Stomach smooth muscle (tissue), 2 donors: ENCODE measurements at regions not wholly inside any gene's neighbourhood (a gene's known extent, or its start where the extent isn't known, plus 50 kb on each side); places are given as distances from the start of the nearest gene placed in this dataset.

Source experiments
- H3K27ac ChIP-seq: one replicate; pipeline ENCODE4 v1.7.0; 2013; ENCODE audit warnings: mild to moderate bottlenecking, low read length, inconsistent platforms
- H3K27me3 ChIP-seq, 2 donors: one replicate each; pipeline ENCODE4 v1.7.0; 2013; ENCODE audit warnings: low read length in 2 of 2; ENCODE audit not compliant: insufficient read depth in 2 of 2, control insufficient read depth in 1 of 2
- H3K36me3 ChIP-seq, 2 donors: one replicate each; pipeline ENCODE4 v1.7.0; 2013; ENCODE audit warnings: low read length in 2 of 2; ENCODE audit not compliant: control insufficient read depth in 2 of 2, insufficient read depth in 2 of 2
- H3K4me1 ChIP-seq: one replicate; pipeline ENCODE4 v1.7.0; 2013; ENCODE audit warnings: low read length; ENCODE audit not compliant: control insufficient read depth, insufficient read depth
- H3K4me3 ChIP-seq, 2 donors: one replicate each; pipeline ENCODE4 v1.7.0; 2013; ENCODE audit warnings: low read length in 2 of 2
- H3K9ac ChIP-seq, 2 donors: one replicate each; pipeline ENCODE4 v1.7.0; 2013; ENCODE audit warnings: low read length in 2 of 2, mild to moderate bottlenecking in 1 of 2
- H3K9me3 ChIP-seq, 2 donors: one replicate each; pipeline ENCODE4 v1.7.0; 2013; ENCODE audit warnings: low read length in 2 of 2; ENCODE audit not compliant: control insufficient read depth in 2 of 2
- donor health status: healthy.
- donor health status: Pancreatic carcinoma.

DNA sequence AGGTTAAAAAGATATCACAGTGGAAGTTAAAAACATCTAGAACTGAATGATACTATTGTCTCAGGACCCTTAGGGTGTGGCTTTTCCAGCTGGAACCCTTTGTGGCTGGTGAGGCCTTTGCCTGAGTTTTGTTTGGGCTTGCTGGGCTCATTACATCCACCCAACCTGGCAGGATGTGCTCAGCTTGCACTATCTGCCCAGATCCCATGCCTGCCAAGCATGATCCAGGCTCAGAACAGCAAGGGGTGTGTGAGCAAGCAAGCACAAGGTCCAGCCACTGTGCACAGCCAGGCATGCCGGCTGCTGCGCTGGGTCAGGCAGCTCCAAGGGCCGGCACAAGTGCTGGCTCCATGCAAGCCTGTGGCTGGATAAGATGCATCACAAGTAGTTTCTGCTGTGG, 512.7 kb upstream of the CDIN1 start:
- H3K9me3 ChIP-seq: no peaks in the 10 kb centered on the region
- no peak overlapping the region for H3K27ac ChIP-seq
- no peak overlapping the region for H3K4me3 ChIP-seq
- H3K36me3 ChIP-seq: no peaks in the 10 kb centered on the region
- no peak overlapping the region for H3K9ac ChIP-seq
- no peaks in the 10 kb centered on the region for H3K4me1 ChIP-seq
- H3K27me3 ChIP-seq: no peaks in the 10 kb centered on the region

DNA sequence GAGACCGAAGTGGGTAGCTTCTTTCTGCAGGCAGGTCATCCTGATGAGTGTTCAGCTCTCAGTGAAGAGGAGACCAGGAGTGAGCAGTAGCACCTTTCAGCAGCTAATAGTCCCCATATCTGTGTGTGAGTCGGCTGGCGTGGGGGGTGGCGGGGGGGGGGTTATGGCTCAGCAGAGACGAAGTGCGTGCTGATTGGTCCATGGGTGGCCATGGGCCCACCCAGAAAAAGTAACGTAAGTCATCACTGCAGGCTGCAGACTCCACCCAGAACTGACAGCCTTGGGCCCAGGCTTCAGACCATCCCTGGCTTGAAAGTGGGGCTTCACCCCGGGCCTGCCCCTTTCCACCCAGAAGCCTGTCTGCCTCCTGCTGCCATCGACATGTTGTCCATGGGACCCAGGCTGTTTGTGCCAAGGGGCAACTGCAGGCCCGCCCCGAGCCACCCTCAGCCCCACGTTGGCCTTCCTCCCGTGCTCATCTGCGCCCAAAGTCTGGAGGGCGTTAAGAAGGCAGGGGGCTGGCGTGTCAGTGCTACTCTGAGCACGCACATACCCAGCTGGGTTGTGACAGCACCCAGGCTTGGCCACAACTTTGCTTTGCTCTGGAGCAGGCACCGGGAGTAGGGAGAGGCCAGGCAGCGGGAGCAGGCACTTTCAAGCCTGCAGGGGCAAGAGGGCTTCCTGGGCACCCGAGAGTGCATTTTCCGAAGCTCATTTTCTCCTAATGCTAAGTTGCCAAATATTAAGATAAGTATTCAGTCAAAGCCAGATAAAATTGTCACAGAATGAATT, 511.7 kb upstream of the CDIN1 start:
- H3K27me3 ChIP-seq: no peaks in the 10 kb centered on the region

DNA sequence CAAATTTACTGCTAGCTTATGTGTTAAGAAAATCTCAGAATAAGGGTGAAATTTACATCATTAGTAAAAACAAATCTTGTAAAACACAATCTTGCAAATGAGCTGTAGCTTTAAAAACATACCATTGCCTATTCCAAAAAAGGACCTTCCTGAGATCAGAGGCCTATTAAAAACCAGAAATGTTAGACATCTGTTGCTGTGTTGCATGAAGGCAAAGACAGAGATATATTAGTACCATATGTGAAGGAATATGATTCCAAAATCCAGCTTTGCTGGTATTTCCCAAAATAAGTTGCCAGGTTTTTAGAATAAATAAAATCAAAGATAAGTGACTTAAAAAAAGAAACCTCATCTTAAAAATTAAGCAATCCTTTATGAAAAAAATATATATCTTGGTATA, 504.1 kb upstream of the CDIN1 start:
- no peaks in the 10 kb centered on the region for H3K36me3 ChIP-seq

More for the DNA sequence above, 511.7 kb upstream of the CDIN1 start:
- Histone ChIP-seq H3K27ac (no peak overlapping the region), H3K4me1 (no peaks in the 10 kb centered on the region), H3K9me3 (no peaks in the 10 kb centered on the region), H3K9ac (no peak overlapping the region), H3K36me3 (no peaks in the 10 kb centered on the region), H3K4me3 (no peak overlapping the region)

DNA sequence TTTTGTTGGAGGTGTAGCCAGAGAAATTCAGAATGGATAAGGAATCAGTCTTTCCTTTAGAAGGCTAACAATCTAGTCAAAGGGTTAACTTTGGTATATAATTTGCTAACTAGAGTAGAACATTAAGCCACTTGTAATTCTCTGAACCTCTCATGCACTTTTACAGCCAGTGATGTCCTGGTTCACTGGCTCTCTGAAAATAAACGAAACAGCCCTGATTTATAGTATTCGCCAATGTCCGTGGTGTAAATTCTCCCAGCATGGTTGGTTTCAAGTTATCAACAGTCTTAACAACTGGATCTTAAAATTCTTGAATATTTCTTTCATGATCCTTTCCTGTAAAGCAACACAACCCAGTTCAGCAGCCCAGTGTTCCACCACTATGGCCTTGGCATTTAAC, 500.4 kb upstream of the CDIN1 start:
- H3K4me1 ChIP-seq: no peaks in the 10 kb centered on the region
- H3K9me3 ChIP-seq: peaks cover 0 to 8% of the 10 kb centered on the region in 2 donors
- H3K4me3 ChIP-seq: no peak overlapping the region
- no peaks in the 10 kb centered on the region for H3K36me3 ChIP-seq
- H3K27me3 ChIP-seq: no peaks in the 10 kb centered on the region
- no peak overlapping the region for H3K9ac ChIP-seq
- H3K27ac ChIP-seq: no peak overlapping the region

More for the DNA sequence above, 504.1 kb upstream of the CDIN1 start:
- no peaks in the 10 kb centered on the region for H3K27me3 ChIP-seq
- H3K27ac ChIP-seq: no peak overlapping the region
- H3K4me1 ChIP-seq: no peaks in the 10 kb centered on the region
- no peaks in the 10 kb centered on the region for H3K9me3 ChIP-seq
- no peak overlapping the region for H3K4me3 ChIP-seq
- no peak overlapping the region for H3K9ac ChIP-seq

- Histone ChIP-seq H3K27ac (no peak overlapping the region), H3K9me3 (peaks cover 0 to 11% of the 10 kb centered on the region in 2 donors)
These were observed 498.7 kb upstream of the CDIN1 start for GRCh38 chr15:36080759-36081158.

DNA sequence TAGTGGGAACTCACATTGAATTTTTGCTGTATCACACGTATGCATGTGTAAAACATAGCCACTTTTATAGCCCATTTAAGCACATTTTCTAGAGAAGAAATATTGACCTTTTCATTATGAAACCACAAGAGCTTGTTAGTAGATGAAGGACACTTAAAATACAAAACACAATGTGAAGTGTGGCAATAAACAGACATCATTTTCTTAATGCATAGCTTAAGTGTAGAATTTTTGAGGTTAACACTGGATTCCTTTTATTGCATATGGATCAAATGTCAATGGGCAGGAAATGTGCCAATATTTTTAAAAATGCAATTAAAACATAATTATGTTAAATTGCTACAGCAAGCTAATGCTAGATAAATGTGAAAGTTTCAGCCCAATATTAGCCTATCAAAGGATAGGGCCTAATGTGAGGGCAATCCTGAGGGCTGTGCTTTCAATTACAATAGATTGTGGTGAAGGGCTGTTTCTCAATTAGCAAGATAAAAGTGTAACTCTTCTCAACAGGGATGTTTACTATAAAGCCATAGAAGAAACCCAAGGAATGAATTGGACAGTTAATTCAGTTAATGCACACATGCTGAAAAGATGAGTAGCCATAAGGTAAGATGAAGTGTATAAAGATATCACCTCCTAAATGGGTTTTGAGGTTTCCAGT, 489.0 kb upstream of the CDIN1 start:
- no peak overlapping the region for H3K4me3 ChIP-seq
- no peak overlapping the region for H3K9ac ChIP-seq
- no peak overlapping the region for H3K27ac ChIP-seq
- H3K4me1 ChIP-seq: no peaks in the 10 kb centered on the region
- H3K36me3 ChIP-seq: no peaks in the 10 kb centered on the region
- H3K9me3 ChIP-seq: peaks cover 3 to 4% of the 10 kb centered on the region in 2 donors
- no peaks in the 10 kb centered on the region for H3K27me3 ChIP-seq

More at GRCh38 chr15:36080759-36081158, 498.7 kb upstream of the CDIN1 start:
- Histone ChIP-seq H3K36me3 (no peaks in the 10 kb centered on the region), H3K27me3 (no peaks in the 10 kb centered on the region), H3K4me1 (no peaks in the 10 kb centered on the region), H3K9ac (no peak overlapping the region), H3K4me3 (no peak overlapping the region)

DNA sequence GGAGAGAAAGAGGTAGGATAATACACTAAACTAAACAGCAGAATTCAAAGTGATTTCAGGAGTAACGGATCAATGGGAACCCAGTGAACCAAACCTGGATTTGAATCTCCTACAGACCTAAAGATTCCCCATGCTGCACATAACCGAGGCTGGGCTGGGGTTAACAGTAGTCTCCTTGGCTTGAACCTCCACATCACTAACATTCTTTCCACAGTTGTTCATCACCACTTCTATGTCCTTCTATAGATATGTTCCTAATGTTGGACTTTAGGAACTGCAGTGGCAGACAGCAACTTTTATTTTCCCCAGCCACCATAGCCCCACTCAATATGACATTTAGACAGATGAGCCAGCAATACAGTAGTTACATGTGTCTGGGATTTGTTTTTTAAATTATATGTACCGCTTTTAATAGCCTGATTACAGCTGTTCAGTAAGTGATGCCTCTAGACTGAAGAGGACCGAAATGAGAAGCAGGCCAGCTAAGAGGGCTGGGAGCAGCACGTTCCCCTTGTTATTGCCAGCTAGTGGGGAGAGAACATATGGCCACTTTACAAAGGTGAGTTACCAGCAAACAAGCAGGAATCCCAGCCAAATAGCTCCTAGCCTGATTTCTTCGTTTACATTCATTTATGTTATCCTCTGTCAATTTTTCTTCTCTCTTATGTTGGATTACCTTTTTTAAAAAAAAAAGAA, 472.6 kb upstream of the CDIN1 start:
- Histone ChIP-seq H3K27ac (peak overlapping the region; percentile 58), H3K9me3 (no peaks in the 10 kb centered on the region), H3K4me3 (peak overlapping the region in 1 of 2 donors; percentile 44)

DNA sequence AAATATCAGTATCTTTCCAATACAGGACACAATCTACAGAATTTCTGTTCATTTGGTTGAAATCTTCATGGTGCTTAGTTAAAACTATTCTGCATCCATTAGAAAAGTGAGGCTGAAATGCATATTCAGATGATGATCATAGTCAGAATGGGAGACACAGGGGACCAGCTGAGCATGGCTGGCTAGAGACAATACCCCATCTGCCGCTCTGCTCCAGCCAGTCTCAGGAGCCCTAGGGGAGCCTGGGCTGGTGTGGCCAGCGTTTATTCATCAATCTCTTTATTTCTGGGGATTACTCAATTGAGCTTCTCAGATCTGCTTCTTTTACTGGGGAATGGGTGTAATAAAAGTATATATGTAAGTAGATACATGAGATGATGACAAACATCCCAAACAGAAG, 470.9 kb upstream of the CDIN1 start:
- H3K36me3 ChIP-seq: no peaks in the 10 kb centered on the region
- no peaks in the 10 kb centered on the region for H3K9me3 ChIP-seq
- peaks cover 6% of the 10 kb centered on the region for H3K4me1 ChIP-seq
- H3K9ac ChIP-seq: no peak overlapping the region
- no peaks in the 10 kb centered on the region for H3K27me3 ChIP-seq
- no peak overlapping the region for H3K27ac ChIP-seq
- no peak overlapping the region for H3K4me3 ChIP-seq

More for the DNA sequence above, 472.6 kb upstream of the CDIN1 start:
- Histone ChIP-seq H3K4me1 (peaks cover 8% of the 10 kb centered on the region), H3K27me3 (no peaks in the 10 kb centered on the region), H3K36me3 (no peaks in the 10 kb centered on the region), H3K9ac (peak overlapping the region in 1 of 2 donors; percentile 2)

GRCh38 chr15:36109943-36110658, 469.3 kb upstream of the CDIN1 start:
- no peak overlapping the region for H3K4me3 ChIP-seq
- no peaks in the 10 kb centered on the region for H3K36me3 ChIP-seq
- H3K4me1 ChIP-seq: peaks cover 6% of the 10 kb centered on the region
- H3K27me3 ChIP-seq: no peaks in the 10 kb centered on the region
- no peak overlapping the region for H3K9ac ChIP-seq
- no peak overlapping the region for H3K27ac ChIP-seq
- no peaks in the 10 kb centered on the region for H3K9me3 ChIP-seq

DNA sequence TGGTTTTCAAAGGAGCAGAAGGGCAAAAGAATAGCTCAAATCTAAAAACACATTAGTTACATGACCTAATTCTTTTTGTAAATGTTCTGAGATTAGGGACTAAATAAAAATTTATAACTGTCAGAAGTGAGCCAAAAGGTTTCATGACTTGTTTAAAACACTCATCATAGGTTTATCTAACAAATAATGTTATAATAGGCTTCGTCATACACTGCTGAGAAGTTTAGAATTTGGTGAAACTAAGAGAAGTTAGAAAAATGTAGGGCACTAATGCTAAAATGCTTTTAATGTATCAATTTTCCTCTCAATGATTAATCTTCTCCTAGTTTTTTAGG, 468.8 kb upstream of the CDIN1 start:
- peaks cover 6% of the 10 kb centered on the region for H3K4me1 ChIP-seq
- H3K36me3 ChIP-seq: no peaks in the 10 kb centered on the region
- H3K9me3 ChIP-seq: no peaks in the 10 kb centered on the region
- no peak overlapping the region for H3K27ac ChIP-seq
- no peak overlapping the region for H3K9ac ChIP-seq
- no peak overlapping the region for H3K4me3 ChIP-seq
- no peaks in the 10 kb centered on the region for H3K27me3 ChIP-seq
